GM18499 (cell line): ENCODE measurements at regions not wholly inside any gene's neighbourhood (a gene's known extent, or its start where the extent isn't known, plus 50 kb on each side); places are given as distances from the start of the nearest gene placed in this dataset.

Experiments used
- ATAC-seq: cut with Tn5 transposase; IDR thresholded peaks from one replicate; pipeline ENCODE4 v1.9.1; 2021; ENCODE audit warnings: moderate number of reproducible peaks; ENCODE audit not compliant: insufficient read depth, unreplicated experiment

DNA sequence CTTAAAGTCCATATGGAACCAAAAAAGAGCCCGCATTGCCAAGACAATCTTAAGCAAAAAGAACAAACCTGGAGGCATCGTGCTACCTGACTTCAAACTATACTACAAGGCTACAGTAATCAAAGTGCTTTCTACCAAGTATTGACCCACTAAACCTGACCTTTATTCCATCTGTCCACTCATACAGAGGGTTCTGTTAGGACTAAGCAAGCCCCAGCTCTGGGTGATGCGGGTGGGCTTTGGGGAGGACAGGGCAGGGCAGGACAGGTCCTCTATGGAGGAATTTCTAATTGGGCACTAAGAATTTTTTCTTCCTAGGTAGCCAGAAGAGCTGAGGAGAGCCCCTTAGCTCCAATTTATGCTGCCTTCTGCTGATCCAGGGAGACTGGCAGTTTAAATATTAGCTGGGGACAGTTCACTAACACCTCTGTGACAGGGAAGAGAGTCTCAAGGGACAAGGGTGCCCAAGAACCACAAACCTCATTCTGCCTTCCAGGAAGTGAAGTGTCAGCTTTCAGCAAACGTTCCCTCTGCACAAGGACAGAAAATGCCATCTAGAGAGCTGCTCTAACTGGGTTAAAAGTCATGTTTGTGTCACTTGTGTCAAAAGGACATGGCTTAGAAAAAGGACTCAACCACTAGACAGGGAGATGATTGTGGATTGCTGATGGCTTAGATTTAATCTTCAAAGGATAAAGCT lies 143.2 kb downstream of the KIT start:
- no peak for ATAC-seq

DNA sequence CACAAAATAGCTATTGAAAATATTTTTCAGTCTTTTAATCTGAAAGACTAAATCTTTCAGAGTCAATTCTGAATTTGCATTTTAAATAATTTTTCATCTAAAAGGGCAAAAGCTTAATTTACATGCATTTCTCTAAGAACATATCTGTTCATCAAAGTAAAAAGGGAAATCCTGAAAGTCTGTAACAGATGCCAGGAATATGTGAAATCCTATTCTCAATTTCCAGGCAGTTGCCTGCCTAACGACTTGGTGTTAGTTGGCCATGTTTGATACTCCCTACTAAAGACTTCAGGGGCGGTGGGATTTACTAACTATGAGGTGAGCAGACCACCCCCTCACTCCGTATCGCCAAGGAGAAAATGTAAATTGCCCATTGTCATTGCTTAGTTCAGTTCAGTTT lies 136.8 kb downstream of the KIT start:
- no peak for ATAC-seq

GRCh38 chr4:54793856-54794422 lies 136.2 kb downstream of the KIT start:
- no peak for ATAC-seq
